H1 (cell line): ENCODE measurements at regions not wholly inside any gene's neighbourhood (a gene's known extent, or its start where the extent isn't known, plus 50 kb on each side); places are given as distances from the start of the nearest gene placed in this dataset.

Source experiments
- BCL11A ChIP-seq, 2 experiments: IDR thresholded peaks; one replicate each; pipeline ENCODE4 v1.6.1; 2011; ENCODE audit warnings: low read depth in 2 of 2, low read length in 2 of 2, mild to moderate bottlenecking in 2 of 2
- CHD7 ChIP-seq: fragments of 300-600 bp; sonication (generic); IDR thresholded peaks from 2 replicates; pipeline ENCODE4 v1.7.1; 2012; ENCODE audit warnings: low read length, moderate library complexity, mild to moderate bottlenecking, inconsistent platforms; ENCODE audit not compliant: insufficient replicate concordance
- CREB1 ChIP-seq: IDR thresholded peaks from 2 replicates; pipeline ENCODE4 v1.6.1; 2012; ENCODE audit warnings: inconsistent platforms
- HDAC2 ChIP-seq, 2 experiments: fragments of 300-600 bp in 1 of 2; sonication (generic) in 1 of 2; IDR thresholded peaks; 2 replicates each; pipeline ENCODE4 v1.6.1; 2011 to 2012; ENCODE audit warnings: low read depth in 2 of 2, low read length in 2 of 2, mild to moderate bottlenecking in 2 of 2, moderate library complexity in 2 of 2, borderline replicate concordance in 1 of 2, inconsistent platforms in 1 of 2
- MAFK ChIP-seq: IDR thresholded peaks from 2 replicates; pipeline ENCODE4 v1.6.1; 2012; ENCODE audit warnings: low read depth, mild to moderate bottlenecking, improper control_type of control experiment, low read length
- RAD21 ChIP-seq, 2 experiments: IDR thresholded peaks in 1 of 2; conservative IDR thresholded peaks in 1 of 2; 2 replicates each; pipeline ENCODE4 v1.6.1; 2011; ENCODE audit warnings: low read depth in 2 of 2, low read length in 2 of 2, improper control_type of control experiment in 1 of 2, inconsistent platforms in 1 of 2, mild to moderate bottlenecking in 1 of 2, moderate library complexity in 1 of 2
- SIRT6 ChIP-seq: IDR thresholded peaks from one replicate; pipeline ENCODE4 v1.7.1; 2012; ENCODE audit warnings: low read length, inconsistent platforms
- TAF1 ChIP-seq: IDR thresholded peaks from 2 replicates; pipeline ENCODE4 v1.6.1; 2011; ENCODE audit warnings: mild to moderate bottlenecking, low read depth, low read length

GRCh38 chr2:9771481-9772017 is 71.7 kb upstream of the TAF1B start (continued):
- TF ChIP-seq CHD7 (no peak), MAFK (no peak), TAF1 (no peak), HDAC2 (IDR thresholded peaks at IDR 0.05; ENCODE audit: borderline replicate concordance in 1 of 2, low read depth in 2 of 2, low read length in 2 of 2) (no peak), BCL11A (IDR thresholded peaks at IDR 0.05; ENCODE audit: low read depth in 2 of 2, low read length in 2 of 2) (no peak), CREB1 (no peak), RAD21 (IDR thresholded peaks at IDR 0.05 in 1 of 2, conservative IDR thresholded peaks at IDR 0.05 in 1 of 2; ENCODE audit: low read depth in 2 of 2, low read length in 2 of 2) (no peak), SIRT6 (no peak)
- TF ChIP-seq, all 59 proteins: peak for 0
